Gastrocnemius medialis (tissue), 4 donors: ENCODE measurements at regions not wholly inside any gene's neighbourhood (a gene's known extent, or its start where the extent isn't known, plus 50 kb on each side); places are given as distances from the start of the nearest gene placed in this dataset.

Source experiments
- ATAC-seq, 2 donors: fragments of 150-250 bp; one replicate each; pipeline ENCODE4 v1.9.1; 2016
- DNase-seq, 2 donors: peaks; one replicate each; pipeline ENCODE4 v3.0.0-alpha.2; 2019
- H3K27ac ChIP-seq, 4 donors: fragments of 200-600 bp; sonication (generic); 1 replicate in 1 of 4; 2 replicates in 3 of 4; pipeline ENCODE4 v1.5.1; 2016 to 2018; ENCODE audit warnings: mild to moderate bottlenecking in 2 of 4, moderate library complexity in 1 of 4
- H3K27me3 ChIP-seq, 3 donors: fragments of 200-600 bp; sonication (generic) in 2 of 3; 1 replicate in 1 of 3; 2 replicates in 2 of 3; pipeline versions ENCODE4 v1.5.1 to v1.6.0; 2016 to 2019; ENCODE audit warnings: mild to moderate bottlenecking in 1 of 3, moderate library complexity in 1 of 3
- H3K36me3 ChIP-seq, 2 donors: fragments of 200-600 bp; sonication (generic) in 1 of 2; one replicate each; pipeline ENCODE4 v1.5.1; 2017 to 2018
- H3K4me1 ChIP-seq, 2 donors: fragments of 200-600 bp; sonication (generic) in 1 of 2; one replicate each; pipeline ENCODE4 v1.5.1; 2016 to 2017; ENCODE audit warnings: mild to moderate bottlenecking in 2 of 2
- H3K4me3 ChIP-seq, 4 donors: fragments of 200-600 bp; sonication (generic) in 3 of 4; 1 replicate in 1 of 4; 2 replicates in 3 of 4; pipeline ENCODE4 v1.5.1; 2016 to 2019; ENCODE audit warnings: mild to moderate bottlenecking in 2 of 4
- H3K9me3 ChIP-seq, 3 donors: fragments of 200-600 bp; sonication (generic) in 2 of 3; 1 replicate in 1 of 3; 2 replicates in 2 of 3; pipeline ENCODE4 v1.5.1; 2016 to 2019
- CTCF ChIP-seq, 5 experiments: fragments of 450-650 bp in 3 of 5; fragments of 200-600 bp in 2 of 5; sonication (generic) in 2 of 5; IDR thresholded peaks in 4 of 5; conservative IDR thresholded peaks in 1 of 5; 1 replicate in 4 of 5; 2 replicates in 1 of 5; pipeline ENCODE4 v1.5.1; 2016 to 2019; ENCODE audit warnings: antibody characterized with exemption in 5 of 5, mild to moderate bottlenecking in 3 of 5, moderate library complexity in 3 of 5
- POLR2A ChIP-seq, 2 donors: fragments of 450-650 bp; IDR thresholded peaks; one replicate each; pipeline ENCODE4 v1.6.1; 2017; ENCODE audit warnings: antibody characterized with exemption in 2 of 2, mild to moderate bottlenecking in 2 of 2, moderate library complexity in 2 of 2
- in situ Hi-C, 4 donors: fragments of 200-750 bp; cut with MboI; loops; one replicate each; pipeline versions ENCODE4 v1.15.0 to v1.8.0; 2017; ENCODE audit warnings: low sequenced_read_pairs in 4 of 4
- intact Hi-C: fragments of 100-400 bp; cut with DNase I; formaldehyde crosslinking; loops from one replicate; pipeline ENCODE4 v1.15.1; 2023; ENCODE audit warnings: low total_unique reads

DNA sequence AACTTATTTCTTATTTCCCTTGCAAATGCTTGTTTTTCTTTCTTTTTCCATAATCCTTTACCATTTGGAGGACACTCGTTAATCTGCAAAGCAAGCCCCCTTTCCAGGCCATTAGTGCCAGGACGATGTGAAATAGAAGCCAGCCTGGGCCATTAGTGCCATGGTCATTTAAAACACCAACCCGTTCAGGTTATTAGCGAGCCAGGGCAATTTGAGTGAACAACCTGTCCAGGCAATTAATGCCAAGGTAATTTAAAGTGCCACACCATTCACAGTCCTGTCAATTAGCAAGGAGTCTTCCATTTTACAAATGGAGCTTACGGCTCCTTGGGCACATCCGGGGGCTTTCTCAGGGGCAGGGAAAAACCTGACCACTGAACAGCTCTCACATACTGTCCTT is 370.6 kb downstream of the HRH4 start:
- intact Hi-C loops = no loop called here

GRCh38 chr18:24831871-24832665 is 371.6 kb downstream of the HRH4 start:
- no peak overlapping the region for H3K4me3 ChIP-seq
- no peaks in the 10 kb centered on the region for H3K4me1 ChIP-seq
- no peak for DNase-seq
- intact Hi-C loops = no loop called here
- ATAC-seq = no peak
- H3K27ac ChIP-seq = no peak overlapping the region
- H3K27me3 ChIP-seq = peaks cover 0 to 3% (median 0%) of the 10 kb centered on the region in 3 donors
- H3K9me3 ChIP-seq = no peaks in the 10 kb centered on the region
- H3K36me3 ChIP-seq = no peaks in the 10 kb centered on the region
- TF ChIP-seq CTCF (IDR thresholded peaks at IDR 0.05 in 4 of 5, conservative IDR thresholded peaks at IDR 0.05 in 1 of 5) (no peak), POLR2A (IDR thresholded peaks at IDR 0.05) (no peak)
- in situ Hi-C loops = no loop called here

More for the DNA sequence above, 370.6 kb downstream of the HRH4 start:
- Histone ChIP-seq H3K27me3 (peaks cover 0 to 3% (median 0%) of the 10 kb centered on the region in 3 donors), H3K9me3 (no peaks in the 10 kb centered on the region), H3K4me1 (no peaks in the 10 kb centered on the region), H3K4me3 (no peak overlapping the region), H3K36me3 (no peaks in the 10 kb centered on the region), H3K27ac (no peak overlapping the region)
- no peak for DNase-seq
- TF ChIP-seq CTCF (IDR thresholded peaks at IDR 0.05 in 4 of 5, conservative IDR thresholded peaks at IDR 0.05 in 1 of 5) (no peak), POLR2A (IDR thresholded peaks at IDR 0.05) (no peak)
- ATAC-seq = no peak
- in situ Hi-C loops = no loop called here

DNA sequence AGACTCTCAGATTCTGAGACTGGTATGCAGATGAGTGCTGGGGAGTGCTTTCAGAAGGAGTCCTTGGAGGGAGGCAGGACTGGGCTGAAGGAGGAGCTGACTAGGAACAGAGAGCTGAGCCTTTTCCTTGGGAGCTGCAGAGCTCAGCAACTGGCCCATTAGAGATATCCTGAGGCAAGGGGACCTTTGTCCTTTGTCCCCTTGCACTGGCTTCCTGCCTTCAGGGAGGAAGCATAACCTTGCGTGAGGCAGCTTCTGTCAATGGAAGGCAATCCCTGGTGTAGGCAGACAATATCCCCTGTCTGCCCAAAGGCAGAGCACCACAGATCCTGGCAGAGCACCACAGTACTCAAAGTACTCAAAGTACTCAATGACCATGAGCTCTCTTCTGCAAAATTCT is 375.3 kb downstream of the HRH4 start:
- Histone ChIP-seq H3K36me3 (no peaks in the 10 kb centered on the region), H3K4me3 (no peak overlapping the region), H3K9me3 (no peaks in the 10 kb centered on the region), H3K27ac (no peak overlapping the region), H3K27me3 (no peaks in the 10 kb centered on the region), H3K4me1 (no peaks in the 10 kb centered on the region)
- in situ Hi-C loops (no loop called here), intact Hi-C loops (no loop called here)
- no peak for ATAC-seq
- TF ChIP-seq POLR2A (IDR thresholded peaks at IDR 0.05) (no peak), CTCF (IDR thresholded peaks at IDR 0.05 in 4 of 5, conservative IDR thresholded peaks at IDR 0.05 in 1 of 5) (no peak)
- DNase-seq = no peak

GRCh38 chr18:24837066-24837465 is 376.6 kb downstream of the HRH4 start:
- in situ Hi-C loops (no loop called here), intact Hi-C loops (no loop called here)
- Histone ChIP-seq H3K9me3 (no peaks in the 10 kb centered on the region), H3K4me1 (no peaks in the 10 kb centered on the region), H3K27me3 (no peaks in the 10 kb centered on the region), H3K36me3 (no peaks in the 10 kb centered on the region), H3K4me3 (no peak overlapping the region), H3K27ac (no peak overlapping the region)
- DNase-seq = no peak
- no peak for ATAC-seq
- TF ChIP-seq POLR2A (IDR thresholded peaks at IDR 0.05) (no peak), CTCF (IDR thresholded peaks at IDR 0.05 in 4 of 5, conservative IDR thresholded peaks at IDR 0.05 in 1 of 5) (no peak)

GRCh38 chr18:24840051-24840450 is 379.6 kb downstream of the HRH4 start:
- intact Hi-C loops (no loop called here), in situ Hi-C loops (no loop called here)
- ATAC-seq (no peak), DNase-seq (no peak)
- H3K36me3 ChIP-seq = no peaks in the 10 kb centered on the region
- H3K27me3 ChIP-seq = no peaks in the 10 kb centered on the region
- no peak overlapping the region for H3K27ac ChIP-seq
- TF ChIP-seq CTCF (IDR thresholded peaks at IDR 0.05 in 4 of 5, conservative IDR thresholded peaks at IDR 0.05 in 1 of 5) = no peak
- TF ChIP-seq POLR2A (IDR thresholded peaks at IDR 0.05) = no peak
- H3K9me3 ChIP-seq = no peaks in the 10 kb centered on the region
- no peaks in the 10 kb centered on the region for H3K4me1 ChIP-seq
- no peak overlapping the region for H3K4me3 ChIP-seq
